ENCODE measurements at regions not wholly inside any gene's neighbourhood (a gene's known extent, or its start where the extent isn't known, plus 50 kb on each side); places are given as distances from the start of the nearest gene placed in this dataset.

GRCh38 chr11:26841818-26842473, 120.1 kb upstream of the SLC5A12 start:
- no peak for TF ChIP-seq CTCF (IDR thresholded peaks at IDR 0.05)
- TF ChIP-seq POLR2A (IDR thresholded peaks at IDR 0.05) = no peak

Measured in prostate gland (tissue), 2 donors.